ENCODE measurements at regions not wholly inside any gene's neighbourhood (a gene's known extent, or its start where the extent isn't known, plus 50 kb on each side); places are given as distances from the start of the nearest gene placed in this dataset.

- TF ChIP-seq ZBTB37 (CRISPR knock-in tag; IDR thresholded peaks at IDR 0.05) = no peak
- TF ChIP-seq ZNF570 (CRISPR knock-in tag; IDR thresholded peaks at IDR 0.05; ENCODE audit: borderline replicate concordance) = no peak
- TF ChIP-seq ZNF841 (CRISPR knock-in tag; IDR thresholded peaks at IDR 0.05; ENCODE audit: borderline replicate concordance) = no peak
- TF ChIP-seq ZNF235 (CRISPR knock-in tag; IDR thresholded peaks at IDR 0.05; ENCODE audit: borderline replicate concordance) = no peak
These were observed 166.6 kb downstream of the ACTR3 start (continued) for GRCh38 chr2:114056294-114057143.

GRCh38 chr2:114057638-114058037 lies 167.7 kb downstream of the ACTR3 start:
- H3K4me3 ChIP-seq (replicated peaks in 1 of 3; ENCODE audit: insufficient read depth in 1 of 3, low read depth in 2 of 3, low read length in 3 of 3) = no peak overlapping the region
- ChIA-PET CTCF (ENCODE audit: low intra/inter-chr PET ratio, low total read pairs) (no interaction called here), POLR2A (no interaction called here)
- no peak overlapping the region for H2AFZ ChIP-seq (ENCODE audit: low read length)
- no peaks in the 10 kb centered on the region for H3K9me3 ChIP-seq (ENCODE audit: low read length)
- H3K4me2 ChIP-seq (ENCODE audit: low read depth, low read length) = no peak overlapping the region
- no peaks in the 10 kb centered on the region for H3K36me3 ChIP-seq (replicated peaks in 1 of 2; ENCODE audit: control insufficient read depth in 1 of 2, insufficient read depth in 2 of 2, low read length in 2 of 2)
- BruUV-seq (replicated peaks) = no TSS peak
- DNase-seq (ENCODE audit: low spot score) = no peak
- no peaks in the 10 kb centered on the region for H3K4me1 ChIP-seq (ENCODE audit: insufficient read depth, low read length)
- no peak for FAIRE-seq
- peaks cover 0 to 25% of the 10 kb centered on the region in 2 experiments; a peak in 3 of 5 replicates for H3K27me3 ChIP-seq (ENCODE audit: control insufficient read depth in 1 of 2, insufficient read depth in 2 of 2, low read length in 2 of 2)
- intact Hi-C loops (cut with micrococcal nuclease; ENCODE audit: unreplicated experiment) = no loop called here
- WGBS (ENCODE audit: low lambda C conversion rate) = 19% methylated on average over 6 of the region's 6 CpGs
- TF ChIP-seq KIAA2018 (CRISPR knock-in tag; IDR thresholded peaks at IDR 0.05; ENCODE audit: borderline replicate concordance) (no peak), PAX8 (CRISPR knock-in tag; IDR thresholded peaks at IDR 0.05; ENCODE audit: borderline replicate concordance) (no peak), ZNF576 (CRISPR knock-in tag; IDR thresholded peaks at IDR 0.05) (no peak), ZNF33B (CRISPR knock-in tag; IDR thresholded peaks at IDR 0.05) (no peak)
- in situ Hi-C loops (cut with HindIII; ENCODE audit: extremely low pct_ligation_motif_present, low pct_unique_long_range_greater_than_20kb) = no loop called here
- no peak overlapping the region for H3K27ac ChIP-seq (ENCODE audit: extremely low read length, insufficient read depth, low read length)
- no peak overlapping the region for H3K9ac ChIP-seq (ENCODE audit: insufficient read depth, low read depth, low read length)
- no peak for ATAC-seq
- no peaks in the 10 kb centered on the region for H3K79me2 ChIP-seq (ENCODE audit: insufficient read depth, low read length)
- no peaks in the 10 kb centered on the region for H4K20me1 ChIP-seq (ENCODE audit: insufficient read depth, low read length)
